HG02798 (cell line): ENCODE measurements at regions not wholly inside any gene's neighbourhood (a gene's known extent, or its start where the extent isn't known, plus 50 kb on each side); places are given as distances from the start of the nearest gene placed in this dataset.

Experiments
- ATAC-seq: cut with Tn5 transposase; IDR thresholded peaks from one replicate; pipeline ENCODE4 v1.9.1; 2021; ENCODE audit warnings: mild to moderate bottlenecking; ENCODE audit not compliant: unreplicated experiment, poor library complexity

DNA sequence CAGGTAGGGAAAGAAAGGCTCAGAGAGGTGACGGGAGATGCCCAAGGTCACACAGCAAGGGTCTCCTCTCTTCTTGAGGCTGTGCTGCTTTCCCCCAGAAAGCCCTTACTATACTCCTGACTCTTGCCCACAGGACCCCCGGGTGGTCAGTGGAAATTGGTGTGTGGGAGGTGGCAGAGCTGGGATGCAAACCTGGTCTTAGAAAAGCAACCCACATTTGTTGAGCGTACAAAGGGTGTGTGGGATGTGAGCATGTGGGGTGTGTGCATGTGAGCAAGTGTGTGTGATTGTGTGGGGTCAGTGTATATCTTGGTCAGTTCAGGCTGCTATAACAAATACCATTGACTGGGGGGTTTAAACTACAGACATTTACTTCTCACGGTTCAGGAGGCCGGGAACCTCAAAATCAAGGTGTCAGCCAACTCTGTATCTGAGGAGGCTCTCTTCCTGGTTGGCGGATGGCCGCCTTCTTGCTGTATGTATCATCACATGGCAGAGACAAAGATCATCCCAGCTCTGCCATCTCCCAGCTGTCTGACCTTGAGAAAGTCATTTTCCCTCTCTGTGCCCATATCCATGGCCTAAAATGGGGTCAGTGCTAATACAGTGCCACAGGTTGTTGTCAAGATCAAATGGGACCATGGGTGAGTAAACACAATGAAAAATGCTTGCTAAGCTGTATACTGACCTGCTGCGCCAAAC lies 268.5 kb downstream of the PTPRU start:
- ATAC-seq = no peak

DNA sequence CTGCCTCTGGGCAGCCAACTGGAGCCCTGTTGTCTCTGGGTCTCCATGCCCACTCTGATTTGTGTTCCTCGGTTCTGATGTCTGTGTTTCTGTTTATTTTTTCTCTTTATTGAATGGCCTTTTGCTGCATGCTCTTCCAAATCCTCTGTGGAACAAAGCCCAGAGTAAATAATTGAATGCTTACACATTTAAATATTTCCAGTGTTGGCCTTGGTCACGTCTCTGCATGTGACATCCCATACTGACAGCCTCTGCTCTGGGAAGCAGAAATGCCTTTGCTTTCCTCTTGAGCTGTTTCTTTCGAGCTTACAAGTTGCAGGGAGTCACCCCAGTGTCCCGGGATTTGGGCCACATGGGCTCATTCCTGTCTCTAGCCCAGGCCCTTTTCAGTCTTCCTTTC lies 267.9 kb downstream of the PTPRU start:
- no peak for ATAC-seq

DNA sequence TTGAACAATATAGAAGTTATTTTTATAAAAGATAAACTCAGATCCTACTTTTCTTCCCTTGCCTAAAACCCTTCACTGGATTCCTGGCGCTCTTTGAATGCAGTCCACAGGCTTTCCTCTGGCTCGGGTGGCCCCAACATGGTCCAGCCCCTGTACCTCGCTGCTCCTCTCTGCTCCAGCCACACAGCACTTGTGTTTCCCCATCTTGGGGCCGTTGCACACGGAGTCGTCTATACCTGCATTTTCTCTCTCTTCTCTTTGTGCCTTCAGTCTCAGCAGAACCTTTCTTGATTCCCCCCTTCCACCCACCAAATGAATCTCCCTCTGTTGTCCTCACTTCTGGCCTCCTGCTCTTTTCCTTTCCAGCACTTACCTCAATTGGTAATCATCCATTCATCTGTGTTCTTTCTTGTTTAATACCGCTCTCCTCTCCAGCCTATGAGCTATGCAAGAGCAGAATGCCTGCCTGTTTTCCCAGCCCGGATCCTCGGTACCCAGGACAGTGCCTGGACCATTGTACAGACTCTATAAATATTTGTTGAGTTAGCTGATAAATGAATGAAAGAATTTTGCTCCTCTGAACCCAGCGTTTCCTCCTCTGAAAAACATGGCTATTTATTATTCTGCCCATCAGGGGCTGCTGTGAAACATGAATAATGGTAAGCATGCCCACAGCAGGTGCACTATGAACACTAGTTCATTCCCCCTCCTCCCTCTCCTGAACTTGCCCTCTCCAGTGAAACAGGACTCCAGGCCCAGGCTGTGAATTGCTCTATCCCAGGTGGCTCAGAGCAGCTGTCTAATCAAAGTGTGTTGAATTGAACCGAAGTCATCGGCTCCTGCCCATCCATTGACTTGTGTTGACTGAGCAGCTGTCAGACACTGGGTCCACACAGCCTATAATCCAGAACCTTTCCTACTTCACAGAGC lies 266.9 kb downstream of the PTPRU start:
- no peak for ATAC-seq

DNA sequence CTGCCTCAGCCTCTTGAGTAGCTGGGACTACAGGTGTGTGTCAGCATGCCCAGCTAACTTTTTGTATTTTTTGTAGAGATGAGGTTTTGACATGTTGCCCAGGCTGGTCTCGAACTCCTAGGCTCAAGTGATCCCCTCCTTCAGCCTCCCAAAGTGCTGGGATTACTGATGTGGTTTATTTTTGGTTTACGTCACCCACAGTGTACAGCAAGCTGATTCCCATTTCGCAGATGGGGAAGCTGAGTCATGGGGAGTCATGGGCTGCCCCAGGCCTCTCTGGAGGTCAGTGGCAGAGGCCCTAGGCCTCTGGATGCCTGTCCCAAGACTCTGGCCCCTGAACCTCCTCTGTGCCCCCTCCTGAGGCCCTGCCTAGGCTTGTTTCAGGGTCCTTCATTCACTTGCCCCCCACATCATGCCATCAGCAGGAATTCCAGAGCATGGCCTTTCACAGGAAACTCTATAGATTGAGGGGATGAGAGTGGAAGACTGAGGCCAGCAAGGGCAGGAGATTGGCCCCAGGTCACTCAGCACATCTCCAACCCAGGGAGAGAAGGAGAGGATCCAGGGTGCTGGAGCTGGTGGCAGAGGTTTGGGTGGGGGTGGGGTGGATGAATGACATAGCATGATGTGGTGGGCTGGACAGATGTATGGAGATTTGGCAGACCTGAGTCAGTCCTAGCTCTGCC lies 266.0 kb downstream of the PTPRU start:
- no peak for ATAC-seq

DNA sequence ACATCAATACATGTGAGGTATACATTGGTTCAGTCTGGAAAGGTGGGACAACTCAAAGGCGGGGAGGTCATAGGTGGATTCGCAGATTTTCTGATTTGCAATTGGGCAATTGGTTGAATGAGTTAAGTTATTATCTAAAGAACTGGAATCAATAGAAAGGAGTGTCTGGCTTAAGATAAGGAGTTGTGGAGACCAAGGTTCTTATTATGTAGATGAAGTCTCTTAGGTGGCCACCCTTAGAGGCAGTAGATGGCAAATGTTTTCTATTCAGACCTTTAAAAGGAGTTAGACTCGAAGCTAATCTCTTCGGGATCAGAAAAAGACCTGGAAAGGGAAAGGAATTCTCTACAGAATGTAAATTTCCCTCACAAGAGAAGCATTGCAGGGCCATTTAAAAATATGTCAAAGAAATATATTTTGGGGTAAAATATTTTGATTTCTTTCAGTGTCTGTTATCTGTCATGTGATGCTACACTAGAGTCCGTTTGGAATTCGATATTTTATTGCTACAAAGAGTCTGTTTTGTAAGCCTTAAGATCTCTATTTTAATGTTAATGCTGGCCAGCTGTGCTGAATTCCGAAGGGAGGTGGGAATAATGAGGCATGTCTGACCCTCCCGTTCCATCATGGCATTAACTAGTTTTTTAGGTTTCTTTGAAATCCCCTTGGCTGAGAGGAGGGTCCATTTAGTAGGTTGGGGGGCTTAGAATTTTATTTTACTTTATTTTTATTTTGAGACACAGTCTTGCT lies 265.1 kb downstream of the PTPRU start:
- no peak for ATAC-seq

DNA sequence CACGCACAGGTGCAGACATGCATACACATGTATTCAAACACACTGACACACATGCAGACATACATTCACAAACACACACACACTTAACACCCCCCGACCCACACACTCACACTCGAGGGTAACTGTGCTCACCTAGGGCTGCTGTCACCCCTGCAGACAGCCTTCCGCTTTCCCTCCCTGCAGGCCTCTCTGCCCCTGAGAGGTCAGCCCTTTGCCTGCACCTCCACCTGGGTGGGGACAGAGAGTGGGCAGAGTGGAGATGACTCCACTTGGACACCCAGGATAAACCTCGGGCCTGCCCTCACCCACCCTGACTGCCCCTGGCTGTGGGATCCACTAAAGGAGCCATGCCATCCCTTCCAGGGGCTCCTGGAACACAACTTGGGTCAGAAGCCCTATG lies 264.3 kb downstream of the PTPRU start:
- no peak for ATAC-seq

DNA sequence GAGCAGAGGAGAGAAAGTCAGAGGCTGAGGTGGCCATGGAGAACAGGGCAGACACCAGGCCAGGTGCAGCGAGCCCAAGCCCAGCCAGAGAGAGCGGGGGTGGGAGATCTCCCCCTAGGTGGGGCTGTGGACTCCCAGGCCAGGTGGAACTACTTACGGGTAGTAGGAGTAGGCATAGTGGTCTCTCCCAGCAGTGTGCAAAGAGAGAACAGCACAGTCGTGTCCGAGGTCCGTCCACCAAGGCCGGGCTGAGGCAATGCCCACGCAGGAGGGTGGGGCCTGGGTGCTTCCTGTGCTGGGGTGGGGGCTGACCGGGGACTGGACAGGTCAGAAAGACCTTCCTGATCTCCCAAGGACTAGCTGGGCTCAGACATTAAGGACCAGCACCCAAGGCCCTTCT lies 263.7 kb downstream of the PTPRU start:
- ATAC-seq = no peak

DNA sequence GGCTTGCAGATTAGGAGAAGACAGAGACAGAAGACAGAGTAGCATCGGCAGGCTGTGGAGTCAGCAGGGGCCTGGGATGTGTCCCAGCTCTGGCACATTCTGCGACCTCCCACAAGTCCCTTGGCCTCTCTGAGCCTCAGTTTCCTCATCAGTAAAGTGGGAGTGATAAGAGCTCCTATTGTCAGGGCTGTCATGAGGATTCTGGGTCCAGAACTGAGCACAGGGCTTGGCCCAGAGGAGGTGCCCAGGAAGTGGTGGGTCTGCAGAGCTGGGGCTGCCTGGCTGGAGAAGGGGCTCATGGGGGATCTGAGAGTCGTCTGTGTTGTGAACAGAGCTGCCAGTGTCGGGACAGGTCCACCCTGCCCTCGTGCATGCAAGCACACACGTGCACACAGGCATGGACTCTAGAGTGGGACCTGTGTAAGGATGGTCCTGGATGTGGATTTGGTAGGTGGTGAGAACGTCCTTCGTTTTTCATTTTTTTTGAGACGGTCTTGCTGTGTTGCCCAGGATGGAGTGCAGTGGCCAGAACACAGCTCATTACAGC lies 262.9 kb downstream of the PTPRU start:
- ATAC-seq = no peak

DNA sequence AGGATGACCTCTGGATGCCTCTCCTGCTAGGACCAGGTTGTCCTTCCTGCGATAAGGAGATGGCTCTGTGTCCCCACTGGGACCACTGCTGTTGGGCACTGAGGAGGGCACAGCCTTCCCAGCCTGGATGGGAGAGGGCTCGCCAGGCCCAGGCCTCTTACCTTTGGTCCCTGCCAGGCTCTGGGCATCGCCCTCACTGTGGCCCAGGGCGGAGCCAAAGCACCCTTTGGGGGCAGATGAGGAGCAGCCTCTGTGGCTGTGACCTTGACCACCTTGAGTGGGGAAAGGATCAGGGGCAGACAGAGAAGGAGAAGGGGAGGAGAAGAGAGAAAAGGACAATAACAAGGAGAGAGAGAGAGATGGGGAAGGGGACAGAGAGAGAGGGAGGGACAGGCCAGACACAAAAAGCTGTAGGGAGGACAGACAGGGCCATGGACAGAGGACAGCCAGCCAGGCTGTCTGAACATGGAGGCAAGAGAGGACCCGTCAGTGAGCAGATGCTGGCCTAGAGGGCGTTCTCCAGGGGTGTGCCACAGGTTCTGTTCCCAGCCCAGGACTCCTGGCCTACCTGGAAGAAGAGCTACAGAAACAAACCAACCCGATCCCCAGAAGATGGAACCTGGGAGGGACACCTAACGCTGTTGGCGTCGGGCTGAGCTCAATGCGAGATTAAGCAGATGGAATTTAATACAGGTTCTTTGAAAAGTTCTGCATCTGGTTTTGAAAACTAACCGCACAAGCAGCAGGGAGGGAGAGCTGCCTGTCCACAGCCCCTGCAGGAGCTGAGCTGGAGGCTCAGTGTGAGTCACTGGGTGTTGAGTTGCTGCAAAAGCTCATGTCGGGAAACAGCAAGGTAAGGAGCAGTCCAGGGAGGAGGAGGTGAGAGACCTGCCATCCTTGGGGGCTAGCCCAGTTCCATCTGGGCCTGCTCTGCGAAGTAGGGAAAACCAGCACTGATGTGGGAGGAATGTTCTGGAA lies 262.1 kb downstream of the PTPRU start:
- no peak for ATAC-seq

DNA sequence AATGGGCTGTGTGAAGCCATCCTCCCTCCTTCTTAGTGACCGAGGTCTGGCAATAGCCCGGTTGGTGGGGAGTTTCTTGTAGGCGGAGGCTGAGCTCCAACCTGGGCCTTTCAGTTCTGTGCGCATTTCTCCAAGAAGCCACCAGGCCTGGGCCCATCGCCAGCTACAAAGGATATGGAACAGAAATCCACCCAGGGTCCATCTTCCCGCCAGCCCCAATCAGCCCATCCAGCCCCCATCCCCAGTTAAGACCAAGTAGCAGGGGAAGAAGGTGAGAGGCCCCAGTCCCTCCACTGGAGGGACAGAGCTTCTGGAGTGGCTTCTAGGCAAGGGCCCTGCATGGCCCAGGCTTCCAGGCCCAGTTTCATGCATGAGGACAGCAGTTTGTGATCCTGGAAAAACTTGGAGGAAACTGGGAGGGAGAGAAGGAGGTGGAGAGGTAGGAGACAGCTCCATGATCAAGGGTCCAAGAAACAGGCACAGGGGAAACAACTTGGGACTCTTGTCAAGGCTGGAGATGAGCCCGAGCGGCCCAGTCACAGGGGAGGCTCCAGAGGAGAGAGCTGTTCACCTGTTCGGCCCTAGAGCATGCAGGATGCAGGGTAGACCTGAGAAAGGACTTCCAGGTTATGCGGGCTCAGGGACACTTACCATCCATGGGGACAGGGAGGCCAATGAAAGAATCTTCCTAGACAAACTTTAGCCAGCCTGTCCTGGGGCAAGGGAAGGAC lies 261.2 kb downstream of the PTPRU start:
- ATAC-seq = no peak

DNA sequence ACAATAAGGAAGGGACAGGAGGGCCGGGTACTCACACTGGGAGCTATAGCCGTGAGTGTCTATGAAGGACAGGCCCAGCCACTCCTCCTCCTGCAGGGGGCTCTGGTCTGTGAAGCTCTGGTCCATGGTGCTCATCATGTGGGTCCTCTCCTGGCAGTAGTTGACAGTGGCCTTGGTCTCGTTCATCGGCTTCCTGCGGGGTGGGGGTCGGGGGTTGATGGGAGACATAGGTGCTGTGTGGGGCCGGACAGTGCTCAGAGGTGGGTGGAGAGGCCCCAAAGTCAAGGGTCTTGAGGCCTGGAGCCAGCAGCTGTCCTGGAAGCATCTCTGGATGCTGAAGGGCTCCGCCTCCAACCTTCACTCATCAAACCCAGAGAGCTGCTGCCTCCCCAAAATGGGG lies 260.4 kb downstream of the PTPRU start:
- ATAC-seq = no peak

DNA sequence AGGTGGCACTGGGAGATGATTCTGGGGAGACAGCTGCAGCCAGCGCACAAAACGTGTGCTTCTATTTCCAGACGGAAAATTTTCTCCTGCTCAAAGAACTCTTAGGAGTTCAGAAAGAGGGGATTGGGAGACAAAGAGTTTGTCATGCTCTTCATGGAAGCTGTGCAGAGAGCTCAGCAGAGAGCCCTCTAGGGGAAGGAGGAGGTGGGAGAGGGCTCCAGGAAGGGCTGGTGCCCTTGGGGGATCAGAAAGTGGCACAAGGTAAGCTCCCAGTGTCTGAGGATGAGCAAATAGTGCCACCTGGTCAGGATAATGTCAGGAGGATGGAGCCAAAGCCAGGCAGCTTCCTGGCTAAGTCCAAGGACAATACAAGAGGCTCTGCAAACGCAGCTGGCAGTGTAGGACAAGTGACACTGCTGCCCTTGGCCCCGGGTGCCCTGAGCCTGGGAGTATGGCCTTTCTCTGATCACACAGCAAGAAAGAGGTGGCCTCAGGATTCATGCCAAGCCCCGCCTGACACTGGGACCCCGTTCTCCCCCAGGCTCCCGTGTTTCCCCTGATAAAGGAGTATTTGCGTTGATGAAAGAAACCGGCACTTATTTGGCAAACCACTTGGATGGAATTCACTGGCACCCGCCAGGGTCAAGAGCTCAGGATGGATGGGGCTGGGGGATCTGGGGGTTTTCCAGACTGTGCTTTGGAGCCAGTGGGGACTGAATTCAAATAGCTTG lies 254.0 kb downstream of the PTPRU start:
- no peak for ATAC-seq

DNA sequence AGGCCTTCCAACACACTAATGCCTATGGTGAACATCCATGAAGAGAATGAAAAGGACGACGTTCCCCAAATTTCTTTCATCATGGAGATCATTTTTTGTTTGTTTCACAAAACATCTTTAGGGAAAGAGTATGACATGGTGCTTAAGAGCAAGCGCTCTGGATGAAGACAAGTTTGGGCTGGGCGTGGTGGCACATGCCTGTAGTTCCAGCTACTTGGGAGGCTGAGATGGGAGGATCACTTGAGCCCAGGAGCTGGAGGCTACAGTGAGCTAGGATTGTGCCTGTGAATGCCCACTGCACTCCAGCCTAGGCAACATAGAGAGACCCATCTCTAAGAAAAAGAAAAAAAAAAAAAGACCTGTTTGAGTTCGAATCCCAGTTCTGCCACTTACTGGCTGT lies 253.1 kb downstream of the PTPRU start:
- ATAC-seq = no peak

DNA sequence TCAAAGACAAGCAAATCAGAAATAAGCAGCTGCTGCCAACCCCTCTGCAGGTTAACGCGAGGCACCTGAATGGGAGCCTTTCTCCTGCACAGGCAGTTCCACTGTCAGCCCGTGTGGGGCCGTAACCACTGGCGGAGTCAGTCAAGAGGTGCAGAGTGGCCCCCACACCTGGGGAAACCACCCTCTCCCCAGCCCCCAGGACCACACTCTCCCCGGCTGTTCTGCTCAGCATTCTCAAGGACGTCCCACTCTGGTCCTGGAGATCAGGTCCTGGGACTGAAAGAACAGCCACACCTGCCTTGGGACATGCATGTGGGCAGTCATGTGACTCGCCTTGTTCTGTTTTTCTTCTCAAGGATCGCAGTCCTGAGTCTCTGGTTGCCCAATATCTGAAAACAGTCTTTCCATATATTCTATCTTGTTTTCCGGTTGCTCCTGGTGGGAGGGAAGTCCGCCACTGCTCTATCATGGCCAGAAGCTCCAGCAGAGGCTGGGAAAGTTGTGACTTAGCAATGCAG lies 252.5 kb downstream of the PTPRU start:
- ATAC-seq = no peak

DNA sequence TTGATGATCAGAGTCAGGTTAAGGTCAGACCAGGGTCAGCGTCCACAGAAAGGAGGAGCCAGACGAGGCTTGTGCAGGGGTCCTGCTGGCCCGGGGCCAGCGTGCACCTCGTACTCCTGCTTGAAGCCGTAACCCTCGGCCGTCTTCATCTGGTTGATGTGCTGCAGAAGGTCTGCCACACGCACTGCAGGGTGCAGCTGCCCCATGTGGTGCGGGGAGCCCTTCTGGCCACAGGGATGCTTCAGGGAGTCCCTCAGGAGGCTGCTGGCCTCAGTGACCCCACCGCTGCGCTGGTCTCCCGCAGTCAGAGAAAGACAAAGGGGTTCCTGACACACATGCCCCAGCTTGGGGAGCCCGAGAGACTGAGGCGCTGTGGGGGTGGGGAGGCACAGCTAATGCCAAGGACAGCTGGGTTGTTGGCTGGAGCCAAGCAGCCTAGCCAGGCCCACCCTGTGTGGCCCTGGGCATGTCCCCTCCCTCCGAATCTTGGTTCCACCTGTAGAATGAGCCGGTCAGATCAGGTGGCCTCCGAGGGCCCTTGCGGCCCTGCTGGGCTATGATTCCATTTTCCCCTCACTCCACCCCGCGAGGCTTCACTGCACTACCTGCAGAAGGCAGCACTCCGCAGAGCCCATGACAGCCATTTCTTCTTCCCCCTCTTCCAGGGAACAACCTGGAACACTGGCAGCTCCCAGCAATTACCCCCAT lies 251.9 kb downstream of the PTPRU start:
- ATAC-seq = no peak

DNA sequence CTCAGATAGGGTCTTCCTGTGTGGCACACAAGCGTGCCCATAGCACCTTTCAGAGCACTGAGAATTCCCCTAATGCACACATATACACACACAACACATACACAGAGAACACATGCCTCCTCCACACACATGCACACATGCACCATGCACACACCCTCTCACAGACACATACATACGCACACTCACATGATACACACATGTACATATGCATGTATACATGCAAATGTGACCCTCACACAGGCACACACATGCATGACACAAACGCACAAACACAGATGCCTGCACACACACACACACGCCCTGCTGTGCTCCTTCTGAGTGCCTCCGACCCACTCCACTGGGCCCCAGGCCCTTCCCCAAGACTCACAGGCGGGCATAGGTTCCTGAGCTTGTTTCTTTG lies 251.0 kb downstream of the PTPRU start:
- ATAC-seq = no peak
